Caco-2 (cell line): ENCODE measurements at regions not wholly inside any gene's neighbourhood (a gene's known extent, or its start where the extent isn't known, plus 50 kb on each side); places are given as distances from the start of the nearest gene placed in this dataset.

Experiments
- BruUV-seq: library from RNA; stranded (reverse); fragments of 400-500 nt; replicated peaks from 2 replicates; lab custom pipeline; 2021; lab: Mats Ljungman, UMichigan
- CTCF ChIA-PET: fragments of 300-600 bp; sonication (Branson Sonifier 250); formaldehyde crosslinking; loops from one replicate; lab custom pipeline; 2022; ENCODE audit warnings: antibody characterized with exemption; lab: Charles Lee
- POLR2A ChIA-PET: fragments of 300-600 bp; sonication (Branson Sonifier 250); formaldehyde crosslinking; loops from one replicate; lab custom pipeline; 2022; ENCODE audit warnings: antibody characterized with exemption; lab: Charles Lee
- DNase-seq, 2 experiments: peaks; one replicate each; pipeline versions ENCODE4 v3.0.0 to v3.0.0-alpha.2; 2020 to 2022
- H3K27me3 ChIP-seq: replicated peaks from 2 replicates; pipeline ENCODE4 v1.6.0; 2011; ENCODE audit warnings: low read length; ENCODE audit not compliant: control insufficient read depth, insufficient read depth
- H3K36me3 ChIP-seq: 2 replicates; pipeline ENCODE4 v1.5.1; 2011; ENCODE audit warnings: low read length; ENCODE audit not compliant: control insufficient read depth, insufficient read depth
- H3K4me1 ChIP-seq: fragments of 250-450 bp; sonication (Bioruptor Pico); 2 replicates; pipeline ENCODE4 v1.5.1; 2020; ENCODE audit warnings: mild to moderate bottlenecking
- H3K4me3 ChIP-seq: 2 replicates; pipeline ENCODE4 v1.5.1; 2011; ENCODE audit warnings: low read depth, mild to moderate bottlenecking, control low read depth, low read length
- H3K9me3 ChIP-seq: fragments of 250-450 bp; sonication (Bioruptor Pico); 2 replicates; pipeline ENCODE4 v1.5.1; 2020; ENCODE audit warnings: mild to moderate bottlenecking, moderate library complexity
- H3K27ac Mint-ChIP-seq: one replicate; pipeline ENCODE4 v1.8.0; 2022; ENCODE audit warnings: mixed read lengths; ENCODE audit not compliant: unreplicated experiment
- H3K27me3 Mint-ChIP-seq: one replicate; pipeline ENCODE4 v1.8.0; 2022; ENCODE audit warnings: mixed read lengths; ENCODE audit not compliant: insufficient read depth, unreplicated experiment
- H3K36me3 Mint-ChIP-seq: one replicate; pipeline ENCODE4 v1.8.0; 2022; ENCODE audit warnings: mild to moderate bottlenecking, mixed read lengths; ENCODE audit not compliant: insufficient read depth, unreplicated experiment
- H3K4me1 Mint-ChIP-seq: one replicate; pipeline ENCODE4 v1.8.0; 2022; ENCODE audit warnings: low read depth, mixed read lengths; ENCODE audit not compliant: unreplicated experiment
- H3K4me3 Mint-ChIP-seq: one replicate; pipeline ENCODE4 v1.8.0; 2022; ENCODE audit warnings: mild to moderate bottlenecking, moderate library complexity, mixed read lengths; ENCODE audit not compliant: unreplicated experiment
- H3K9me3 Mint-ChIP-seq: one replicate; pipeline ENCODE4 v1.8.0; 2022; ENCODE audit warnings: mixed read lengths; ENCODE audit not compliant: unreplicated experiment
- intact Hi-C: fragments of 100-400 bp; cut with micrococcal nuclease; formaldehyde crosslinking; loops from one replicate; pipeline ENCODE4 v1.10.0; 2022; ENCODE audit not compliant: unreplicated experiment
- TF ChIP-seq, protein P1 (sequence below), 2 experiments: fragments of 200-600 bp in 1 of 2; IDR thresholded peaks; 1 replicate in 1 of 2; 2 replicates in 1 of 2; pipeline versions ENCODE4 v1.5.1 to v1.8.0; 2011 to 2022; ENCODE audit warnings: antibody characterized with exemption in 1 of 2, control low read depth in 1 of 2, inconsistent platforms in 1 of 2, low read depth in 1 of 2, low read length in 1 of 2, mild to moderate bottlenecking in 1 of 2, moderate library complexity in 1 of 2; ENCODE audit not compliant: insufficient read depth in 1 of 2, severe bottlenecking in 1 of 2, unreplicated experiment in 1 of 2

DNA sequence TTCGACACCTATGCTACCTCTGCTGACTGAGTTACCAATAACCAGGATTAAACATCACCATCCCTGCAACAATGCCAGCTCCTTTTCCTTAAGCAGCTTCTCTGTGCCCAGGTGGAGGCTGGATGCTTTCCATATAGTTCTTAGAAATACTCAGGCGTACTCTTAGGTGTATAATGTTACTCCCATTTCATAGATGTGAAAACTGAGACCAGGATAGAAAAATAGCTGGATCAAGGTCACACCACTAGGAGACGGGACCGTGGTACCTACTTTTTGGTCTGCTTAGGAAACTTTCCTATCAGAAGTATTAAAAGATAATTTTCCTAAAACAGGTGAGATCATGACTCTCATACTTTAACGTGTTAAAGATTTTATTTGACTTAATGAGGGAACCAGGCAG lies 141.7 kb upstream of the RPL38 start:
- Mint-ChIP-seq H3K27me3 (peaks cover 3% of the 10 kb centered on the region), H3K4me3 (no peak overlapping the region), H3K36me3 (no peaks in the 10 kb centered on the region), H3K9me3 (no peaks in the 10 kb centered on the region), H3K27ac (no peak overlapping the region), H3K4me1 (no peaks in the 10 kb centered on the region)
- intact Hi-C loops = no loop called here
- ChIA-PET CTCF (no interaction called here), POLR2A (no interaction called here)
- DNase-seq = no peak
- BruUV-seq = no TSS peak
- Histone ChIP-seq H3K4me1 (no peaks in the 10 kb centered on the region), H3K4me3 (no peak overlapping the region), H3K36me3 (no peaks in the 10 kb centered on the region), H3K9me3 (no peaks in the 10 kb centered on the region), H3K27me3 (no peaks in the 10 kb centered on the region; the same call in 1 of the 2 replicates)
- TF ChIP-seq, protein P1, sequence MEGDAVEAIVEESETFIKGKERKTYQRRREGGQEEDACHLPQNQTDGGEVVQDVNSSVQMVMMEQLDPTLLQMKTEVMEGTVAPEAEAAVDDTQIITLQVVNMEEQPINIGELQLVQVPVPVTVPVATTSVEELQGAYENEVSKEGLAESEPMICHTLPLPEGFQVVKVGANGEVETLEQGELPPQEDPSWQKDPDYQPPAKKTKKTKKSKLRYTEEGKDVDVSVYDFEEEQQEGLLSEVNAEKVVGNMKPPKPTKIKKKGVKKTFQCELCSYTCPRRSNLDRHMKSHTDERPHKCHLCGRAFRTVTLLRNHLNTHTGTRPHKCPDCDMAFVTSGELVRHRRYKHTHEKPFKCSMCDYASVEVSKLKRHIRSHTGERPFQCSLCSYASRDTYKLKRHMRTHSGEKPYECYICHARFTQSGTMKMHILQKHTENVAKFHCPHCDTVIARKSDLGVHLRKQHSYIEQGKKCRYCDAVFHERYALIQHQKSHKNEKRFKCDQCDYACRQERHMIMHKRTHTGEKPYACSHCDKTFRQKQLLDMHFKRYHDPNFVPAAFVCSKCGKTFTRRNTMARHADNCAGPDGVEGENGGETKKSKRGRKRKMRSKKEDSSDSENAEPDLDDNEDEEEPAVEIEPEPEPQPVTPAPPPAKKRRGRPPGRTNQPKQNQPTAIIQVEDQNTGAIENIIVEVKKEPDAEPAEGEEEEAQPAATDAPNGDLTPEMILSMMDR (IDR thresholded peaks at IDR 0.05; ENCODE audit: insufficient read depth in 1 of 2, low read depth in 1 of 2, low read length in 1 of 2, severe bottlenecking in 1 of 2, unreplicated experiment in 1 of 2) = no peak

GRCh38 chr17:74062234-74062633 lies 141.2 kb upstream of the RPL38 start:
- Histone ChIP-seq H3K36me3 (no peaks in the 10 kb centered on the region), H3K27me3 (no peaks in the 10 kb centered on the region; the same call in 1 of the 2 replicates), H3K4me1 (no peaks in the 10 kb centered on the region), H3K9me3 (no peaks in the 10 kb centered on the region), H3K4me3 (no peak overlapping the region)
- Mint-ChIP-seq H3K27ac (no peak overlapping the region), H3K36me3 (no peaks in the 10 kb centered on the region), H3K27me3 (peaks cover 3% of the 10 kb centered on the region), H3K4me3 (no peak overlapping the region), H3K9me3 (no peaks in the 10 kb centered on the region), H3K4me1 (no peaks in the 10 kb centered on the region)
- intact Hi-C loops = no loop called here
- TF ChIP-seq, protein P1 (IDR thresholded peaks at IDR 0.05; ENCODE audit: insufficient read depth in 1 of 2, low read depth in 1 of 2, low read length in 1 of 2, severe bottlenecking in 1 of 2, unreplicated experiment in 1 of 2) = no peak
- CTCF ChIA-PET = interaction anchor here (1.2 kb wide), 1 partner anchor 64 kb away, joined by 3 read pairs; no protein-coding TSS in a partner anchor
- POLR2A ChIA-PET = no interaction called here
- BruUV-seq = no TSS peak
- no peak for DNase-seq

GRCh38 chr17:74063439-74063838 lies 140.0 kb upstream of the RPL38 start:
- Histone ChIP-seq H3K4me1 (no peaks in the 10 kb centered on the region), H3K27me3 (no peaks in the 10 kb centered on the region; the same call in 1 of the 2 replicates), H3K9me3 (no peaks in the 10 kb centered on the region), H3K4me3 (no peak overlapping the region), H3K36me3 (no peaks in the 10 kb centered on the region)
- BruUV-seq = no TSS peak
- H3K4me3 Mint-ChIP-seq = no peak overlapping the region
- no peak for DNase-seq
- CTCF ChIA-PET = interaction anchor here (1.2 kb wide), 1 partner anchor 65 kb away, joined by 3 read pairs; no protein-coding TSS in a partner anchor
- H3K9me3 Mint-ChIP-seq = no peaks in the 10 kb centered on the region
- peaks cover 3% of the 10 kb centered on the region for H3K27me3 Mint-ChIP-seq
- TF ChIP-seq, protein P1 (IDR thresholded peaks at IDR 0.05; ENCODE audit: insufficient read depth in 1 of 2, low read depth in 1 of 2, low read length in 1 of 2, severe bottlenecking in 1 of 2, unreplicated experiment in 1 of 2) = no peak
- H3K36me3 Mint-ChIP-seq = no peaks in the 10 kb centered on the region
- H3K27ac Mint-ChIP-seq = no peak overlapping the region
- POLR2A ChIA-PET = no interaction called here
- H3K4me1 Mint-ChIP-seq = no peaks in the 10 kb centered on the region
- intact Hi-C loops = no loop called here
